H1 (cell line): ENCODE measurements at regions not wholly inside any gene's neighbourhood (a gene's known extent, or its start where the extent isn't known, plus 50 kb on each side); places are given as distances from the start of the nearest gene placed in this dataset.

Source experiments
- PHF8 ChIP-seq: fragments of 200-600 bp; sonication (generic); conservative IDR thresholded peaks from 2 replicates; pipeline ENCODE4 v1.7.1; 2012; ENCODE audit warnings: low read depth, mild to moderate bottlenecking, inconsistent platforms, low read length, moderate library complexity

GRCh38 chr5:34483442-34484033 lies 172.6 kb upstream of the RAI14 start (continued):
- TF ChIP-seq PHF8: no peak
